Esophagus muscularis mucosa (tissue), 4 donors: ENCODE measurements at regions not wholly inside any gene's neighbourhood (a gene's known extent, or its start where the extent isn't known, plus 50 kb on each side); places are given as distances from the start of the nearest gene placed in this dataset.

ENCODE experiments used
- DNase-seq: peaks from one replicate; pipeline ENCODE4 v3.0.0-alpha.2; 2017; ENCODE audit errors: extremely low spot score
- H3K27ac ChIP-seq, 4 donors: fragments of 200-600 bp; sonication (generic); replicated peaks in 1 of 4; 1 replicate in 3 of 4; 2 replicates in 1 of 4; pipeline ENCODE4 v1.5.1; 2016 to 2019; ENCODE audit warnings: mild to moderate bottlenecking in 1 of 4
- H3K27me3 ChIP-seq, 4 donors: fragments of 200-600 bp; sonication (generic); one replicate each; pipeline versions ENCODE4 v1.5.1 to v1.6.0; 2016 to 2019
- H3K36me3 ChIP-seq, 4 donors: fragments of 200-600 bp; sonication (generic); one replicate each; pipeline ENCODE4 v1.5.1; 2016 to 2019
- H3K4me1 ChIP-seq, 4 donors: fragments of 200-600 bp; sonication (generic); one replicate each; pipeline ENCODE4 v1.5.1; 2016 to 2019
- H3K4me3 ChIP-seq, 4 donors: fragments of 200-600 bp; sonication (generic); 1 replicate in 2 of 4; 2 replicates in 2 of 4; pipeline ENCODE4 v1.5.1; 2016 to 2019; ENCODE audit warnings: mild to moderate bottlenecking in 4 of 4, moderate library complexity in 1 of 4
- H3K9me3 ChIP-seq, 4 donors: fragments of 200-600 bp; sonication (generic); 1 replicate in 3 of 4; 2 replicates in 1 of 4; pipeline ENCODE4 v1.5.1; 2016 to 2019
- EP300 ChIP-seq: sonication (generic); formaldehyde crosslinking; IDR thresholded peaks from one replicate; pipeline ENCODE4 v1.6.1; 2017; ENCODE audit warnings: antibody characterized with exemption
- POLR2A ChIP-seq: fragments of 450-650 bp; IDR thresholded peaks from one replicate; pipeline ENCODE4 v1.6.1; 2017; ENCODE audit warnings: antibody characterized with exemption, moderate library complexity, mild to moderate bottlenecking, low read depth
- POLR2AphosphoS5 ChIP-seq, 2 donors: sonication (generic); formaldehyde crosslinking; IDR thresholded peaks; one replicate each; pipeline ENCODE4 v1.6.1; 2017; ENCODE audit warnings: antibody characterized with exemption in 2 of 2
- WGBS: methylation state at CpG from one replicate; pipeline ENCODE4 v1.1.5; 2018; 5-methylcytosine and 5-hydroxymethylcytosine counted together
- intact Hi-C: fragments of 100-400 bp; cut with DNase I; formaldehyde crosslinking; loops from one replicate; pipeline ENCODE4 v1.15.1; 2023
- TF ChIP-seq, protein P1 (sequence below), 3 experiments: fragments of 200-600 bp in 2 of 3; fragments of 450-650 bp in 1 of 3; sonication (generic) in 2 of 3; IDR thresholded peaks; one replicate each; pipeline ENCODE4 v1.5.1; 2017 to 2019; ENCODE audit warnings: antibody characterized with exemption in 3 of 3, mild to moderate bottlenecking in 2 of 3, moderate library complexity in 1 of 3

DNA sequence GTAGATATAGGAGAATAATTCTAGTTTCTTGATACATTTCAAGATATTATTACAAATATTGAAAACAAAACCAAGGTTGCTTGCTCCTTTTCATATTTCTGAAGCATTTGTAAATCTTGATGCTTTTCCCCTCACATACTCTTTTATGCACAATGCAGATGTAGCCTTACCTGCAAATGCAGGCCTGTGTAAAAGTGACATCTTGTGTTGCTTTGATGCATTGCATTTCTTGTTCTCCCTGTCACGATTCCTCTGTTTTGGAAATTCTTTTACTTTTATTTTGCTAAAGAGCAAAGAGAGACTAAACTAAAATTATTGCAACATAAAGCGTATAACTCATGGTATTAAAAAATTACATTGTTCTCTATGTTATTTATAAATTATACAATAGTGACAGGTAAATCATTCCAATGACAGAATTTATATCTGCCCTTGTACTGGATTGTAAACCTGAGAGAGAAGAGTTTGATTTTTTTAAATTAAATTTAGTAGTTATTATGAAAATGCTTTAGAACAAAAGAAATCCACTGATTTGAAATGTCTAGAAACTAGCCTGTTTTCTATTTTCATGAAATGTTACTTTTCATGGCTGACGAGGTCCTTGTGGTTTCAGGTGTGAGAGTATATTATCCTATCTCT is 970.0 kb downstream of the MAT2B start:
- Histone ChIP-seq H3K9me3 (peaks cover 0 to 6% (median 0%) of the 10 kb centered on the region in 4 donors), H3K27me3 (no peaks in the 10 kb centered on the region), H3K4me1 (no peaks in the 10 kb centered on the region), H3K4me3 (no peak overlapping the region), H3K27ac (no peak overlapping the region), H3K36me3 (no peaks in the 10 kb centered on the region)
- no peak for DNase-seq
- TF ChIP-seq, protein P1, sequence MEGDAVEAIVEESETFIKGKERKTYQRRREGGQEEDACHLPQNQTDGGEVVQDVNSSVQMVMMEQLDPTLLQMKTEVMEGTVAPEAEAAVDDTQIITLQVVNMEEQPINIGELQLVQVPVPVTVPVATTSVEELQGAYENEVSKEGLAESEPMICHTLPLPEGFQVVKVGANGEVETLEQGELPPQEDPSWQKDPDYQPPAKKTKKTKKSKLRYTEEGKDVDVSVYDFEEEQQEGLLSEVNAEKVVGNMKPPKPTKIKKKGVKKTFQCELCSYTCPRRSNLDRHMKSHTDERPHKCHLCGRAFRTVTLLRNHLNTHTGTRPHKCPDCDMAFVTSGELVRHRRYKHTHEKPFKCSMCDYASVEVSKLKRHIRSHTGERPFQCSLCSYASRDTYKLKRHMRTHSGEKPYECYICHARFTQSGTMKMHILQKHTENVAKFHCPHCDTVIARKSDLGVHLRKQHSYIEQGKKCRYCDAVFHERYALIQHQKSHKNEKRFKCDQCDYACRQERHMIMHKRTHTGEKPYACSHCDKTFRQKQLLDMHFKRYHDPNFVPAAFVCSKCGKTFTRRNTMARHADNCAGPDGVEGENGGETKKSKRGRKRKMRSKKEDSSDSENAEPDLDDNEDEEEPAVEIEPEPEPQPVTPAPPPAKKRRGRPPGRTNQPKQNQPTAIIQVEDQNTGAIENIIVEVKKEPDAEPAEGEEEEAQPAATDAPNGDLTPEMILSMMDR (IDR thresholded peaks at IDR 0.05): peak; percentile 9 to 27 (median 24)
- TF ChIP-seq POLR2A: no peak
- TF ChIP-seq EP300: no peak
- intact Hi-C loops: no loop called here
- WGBS: 69% methylated on average over 3 of the region's 3 CpGs

DNA sequence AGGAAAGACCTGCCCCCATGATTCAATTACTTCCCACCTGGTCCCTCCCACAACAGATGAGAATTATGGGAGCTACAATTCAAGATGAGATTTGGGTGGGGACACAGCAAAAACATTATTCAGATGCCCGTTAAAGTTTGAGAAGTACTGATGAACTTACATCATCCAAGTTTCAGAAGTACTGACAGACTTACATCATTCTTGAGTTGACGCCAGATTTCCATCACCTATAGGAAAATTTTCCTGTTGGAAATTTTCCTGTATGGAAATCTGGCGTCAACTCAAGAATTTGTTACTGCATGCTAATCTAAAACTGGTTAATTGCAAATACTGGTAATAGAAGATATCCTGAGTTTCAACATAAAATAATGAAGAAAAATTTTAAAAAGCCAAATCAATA is 975.9 kb downstream of the MAT2B start:
- H3K36me3 ChIP-seq: no peaks in the 10 kb centered on the region
- H3K4me3 ChIP-seq: no peak overlapping the region
- no peak for DNase-seq
- H3K4me1 ChIP-seq: no peaks in the 10 kb centered on the region
- H3K9me3 ChIP-seq: no peaks in the 10 kb centered on the region
- WGBS: 88% methylated on average over 3 of the region's 3 CpGs
- TF ChIP-seq EP300 (no peak), POLR2AphosphoS5 (IDR thresholded peaks at IDR 0.05) (no peak), POLR2A (no peak)
- TF ChIP-seq, protein P1 (IDR thresholded peaks at IDR 0.05): no peak
- no peak overlapping the region for H3K27ac ChIP-seq
- intact Hi-C loops: no loop called here
- no peaks in the 10 kb centered on the region for H3K27me3 ChIP-seq

DNA sequence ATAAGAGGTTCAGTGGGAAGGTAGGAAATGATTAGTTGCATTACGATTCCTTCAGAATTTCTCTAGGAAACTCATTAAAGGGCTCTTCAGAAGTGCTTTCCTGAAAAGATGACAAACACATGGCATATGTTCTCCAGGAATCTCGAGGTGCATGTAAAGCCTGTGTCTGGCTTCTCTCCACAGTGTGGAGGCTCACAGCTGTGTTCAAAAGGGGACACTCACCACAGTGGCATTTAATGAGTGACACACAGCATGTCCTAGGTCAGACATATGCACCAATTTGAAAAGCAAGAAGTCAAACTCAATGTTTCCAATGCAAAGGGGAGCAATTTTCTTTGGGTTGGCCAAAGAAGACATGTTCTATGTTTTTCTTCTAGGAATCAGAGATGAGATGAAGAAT is 976.9 kb downstream of the MAT2B start:
- intact Hi-C loops: no loop called here
- Histone ChIP-seq H3K4me3 (no peak overlapping the region), H3K27ac (no peak overlapping the region), H3K9me3 (no peaks in the 10 kb centered on the region), H3K4me1 (no peaks in the 10 kb centered on the region), H3K27me3 (no peaks in the 10 kb centered on the region), H3K36me3 (no peaks in the 10 kb centered on the region)
- 94% methylated on average over 2 of the region's 2 CpGs for WGBS
- no peak for DNase-seq
- TF ChIP-seq POLR2A (no peak), EP300 (no peak), POLR2AphosphoS5 (IDR thresholded peaks at IDR 0.05) (no peak)
- TF ChIP-seq, protein P1 (IDR thresholded peaks at IDR 0.05): no peak

DNA sequence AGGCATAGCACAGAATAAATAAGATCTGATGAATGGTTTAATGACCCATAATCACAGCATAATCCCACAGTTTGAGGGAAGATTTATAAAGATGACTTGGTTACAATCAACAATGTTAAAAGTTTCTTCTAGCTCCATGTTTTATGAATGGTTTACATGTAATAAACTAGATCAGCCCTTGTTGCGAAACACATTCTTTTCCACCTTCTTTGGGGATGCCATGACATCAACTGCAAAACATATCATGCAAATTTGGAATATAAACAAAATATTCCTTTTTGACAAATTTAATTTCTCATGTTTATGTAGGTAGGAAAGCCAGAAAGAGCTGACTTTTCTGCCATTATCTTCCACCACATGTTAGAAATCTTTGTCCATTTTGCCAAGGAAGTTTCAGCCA is 979.5 kb downstream of the MAT2B start:
- H3K27ac ChIP-seq: no peak overlapping the region
- H3K9me3 ChIP-seq: peaks cover 0 to 8% (median 0%) of the 10 kb centered on the region in 4 donors
- intact Hi-C loops: no loop called here
- no peaks in the 10 kb centered on the region for H3K4me1 ChIP-seq
- no peak overlapping the region for H3K4me3 ChIP-seq
- no peaks in the 10 kb centered on the region for H3K36me3 ChIP-seq
- no peak for DNase-seq
- no peaks in the 10 kb centered on the region for H3K27me3 ChIP-seq
- TF ChIP-seq POLR2AphosphoS5 (IDR thresholded peaks at IDR 0.05) (no peak), POLR2A (no peak), EP300 (no peak)
- TF ChIP-seq, protein P1 (IDR thresholded peaks at IDR 0.05): no peak
- WGBS: 93% methylated on average over 1 of the region's 1 CpG

DNA sequence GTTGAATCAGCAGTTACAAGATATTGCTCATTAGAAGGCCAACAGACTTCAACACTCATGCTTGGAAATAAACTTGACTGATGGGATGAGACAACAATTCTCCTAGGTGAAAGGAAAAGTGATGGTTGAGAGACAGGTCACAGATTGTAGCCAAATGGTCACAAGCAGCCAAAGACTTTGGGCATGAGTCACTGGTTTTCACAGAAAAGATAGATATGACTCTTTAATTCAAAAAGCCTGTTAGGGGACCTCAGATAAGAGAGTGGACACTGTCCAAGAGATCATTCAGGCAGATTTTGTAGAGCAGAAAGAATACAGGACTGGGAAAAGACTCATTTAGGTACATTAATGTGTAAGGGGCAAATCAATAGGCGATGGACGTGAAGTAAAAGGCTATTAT is 982.5 kb downstream of the MAT2B start:
- peaks cover 0 to 8% (median 2%) of the 10 kb centered on the region in 4 donors for H3K9me3 ChIP-seq
- H3K36me3 ChIP-seq: no peaks in the 10 kb centered on the region
- H3K4me1 ChIP-seq: no peaks in the 10 kb centered on the region
- WGBS: 91% methylated on average over 2 of the region's 2 CpGs
- TF ChIP-seq, protein P1 (IDR thresholded peaks at IDR 0.05): no peak
- TF ChIP-seq POLR2A (no peak), EP300 (no peak)
- H3K4me3 ChIP-seq: no peak overlapping the region
- H3K27ac ChIP-seq: no peak overlapping the region
- no peaks in the 10 kb centered on the region for H3K27me3 ChIP-seq
- intact Hi-C loops: no loop called here
- DNase-seq: no peak
